HepG2 (cell line): ENCODE measurements at regions not wholly inside any gene's neighbourhood (a gene's known extent, or its start where the extent isn't known, plus 50 kb on each side); places are given as distances from the start of the nearest gene placed in this dataset.
"Not testable (repeated sequence)": the region's sequence is repeated elsewhere in the genome, so short reads cannot be mapped to it uniquely, and the experiment has no call there.

Source experiments
- ATAC-seq: fragments of 200-7000 bp; cut with Tn5 transposase; 3 replicates; pipeline ENCODE4 v1.9.1; 2020; ENCODE audit warnings: mild to moderate bottlenecking, moderate library complexity
- BruUV-seq: library from RNA; stranded (reverse); fragments of 400-500 nt; replicated peaks from 2 replicates; lab custom pipeline; 2021; lab: Mats Ljungman, UMichigan
- CTCF ChIA-PET: fragments of 300-600 bp; formaldehyde crosslinking; extraction: SDS; loops from one replicate; lab custom pipeline; 2021; ENCODE audit warnings: low total read pairs, inconsistent platforms, low intra/inter-chr PET ratio; lab: Yijun Ruan, JAX
- POLR2A ChIA-PET: fragments of 350-600 bp; sonication (Branson Sonifier 250); formaldehyde crosslinking; loops from one replicate; lab custom pipeline; 2020; ENCODE audit warnings: antibody characterized with exemption, inconsistent platforms; lab: Yijun Ruan, JAX
- DNase-seq: peaks from one replicate; pipeline ENCODE4 v3.0.0-alpha.2; 2015; ENCODE audit warnings: low spot score
- FAIRE-seq: peaks from 3 replicates; lab custom pipeline; 2011; peaks lifted over from hg19 to GRCh38; lab: Jason Lieb, UNC
- H2AFZ ChIP-seq: one replicate; pipeline ENCODE4 v1.6.1; 2011; ENCODE audit warnings: low read length, inconsistent platforms
- H3K27ac ChIP-seq: fragments of 300-600 bp; 3 replicates; pipeline ENCODE4 v1.8.0; 2011; ENCODE audit warnings: mixed run types, mild to moderate bottlenecking, mixed read lengths, low read length, inconsistent platforms; ENCODE audit not compliant: insufficient read depth; ENCODE audit errors: extremely low read length
- H3K27me3 ChIP-seq, 2 experiments: fragments of 200-600 bp in 1 of 2; 2 replicates in 1 of 2; 3 replicates in 1 of 2; pipeline versions ENCODE4 v1.6.0 to v1.8.0; 2011; ENCODE audit warnings: low read length in 2 of 2, mild to moderate bottlenecking in 2 of 2, moderate library complexity in 2 of 2, inconsistent platforms in 1 of 2; ENCODE audit not compliant: insufficient read depth in 2 of 2, control insufficient read depth in 1 of 2
- H3K36me3 ChIP-seq, 2 experiments: fragments of 200-600 bp in 1 of 2; replicated peaks in 1 of 2; 2 replicates in 1 of 2; 3 replicates in 1 of 2; pipeline versions ENCODE4 v1.5.1 to v1.8.0; 2011; ENCODE audit warnings: low read length in 2 of 2, inconsistent platforms in 1 of 2; ENCODE audit not compliant: insufficient read depth in 2 of 2, control insufficient read depth in 1 of 2
- H3K4me1 ChIP-seq: 2 replicates; pipeline ENCODE4 v1.5.1; 2012; ENCODE audit warnings: low read length, inconsistent platforms; ENCODE audit not compliant: insufficient read depth
- H3K4me2 ChIP-seq: 2 replicates; pipeline ENCODE4 v1.6.0; 2011; ENCODE audit warnings: low read depth, low read length, inconsistent platforms
- H3K4me3 ChIP-seq, 3 experiments: fragments of 200-600 bp in 1 of 3; sonication (generic), shearing (Covaris generic) in 1 of 3; replicated peaks in 1 of 3; 2 replicates each; pipeline ENCODE4 v1.5.1; 2011 to 2016; ENCODE audit warnings: low read length in 3 of 3, inconsistent platforms in 2 of 3, low read depth in 2 of 3, mild to moderate bottlenecking in 2 of 3, control low read depth in 1 of 3, mixed read lengths in 1 of 3; ENCODE audit not compliant: insufficient read depth in 1 of 3
- H3K79me2 ChIP-seq: one replicate; pipeline ENCODE4 v1.6.1; 2011; ENCODE audit warnings: low read length, inconsistent platforms; ENCODE audit not compliant: insufficient read depth
- H3K9ac ChIP-seq: 2 replicates; pipeline ENCODE4 v1.6.0; 2011; ENCODE audit warnings: mild to moderate bottlenecking, low read depth, low read length, inconsistent platforms; ENCODE audit not compliant: insufficient read depth
- H3K9me3 ChIP-seq: 2 replicates; pipeline ENCODE4 v1.5.1; 2012; ENCODE audit warnings: mild to moderate bottlenecking, low read length
- H4K20me1 ChIP-seq: 2 replicates; pipeline ENCODE4 v1.6.0; 2011; ENCODE audit warnings: inconsistent platforms, mild to moderate bottlenecking, low read length, moderate library complexity; ENCODE audit not compliant: insufficient read depth
- WGBS: methylation state at CpG from one replicate; pipeline ENCODE4 v1.1.6; 2017; ENCODE audit warnings: low lambda C conversion rate; 5-methylcytosine and 5-hydroxymethylcytosine counted together
- in situ Hi-C: cut with HindIII; loops from 2 replicates; pipeline ENCODE4 v1.10.0; 2017; ENCODE audit warnings: low pct_unique_long_range_greater_than_20kb; ENCODE audit not compliant: extremely low pct_ligation_motif_present
- intact Hi-C: fragments of 100-400 bp; cut with micrococcal nuclease; formaldehyde crosslinking; loops from one replicate; pipeline ENCODE4 v1.10.0; 2022; ENCODE audit not compliant: unreplicated experiment

DNA sequence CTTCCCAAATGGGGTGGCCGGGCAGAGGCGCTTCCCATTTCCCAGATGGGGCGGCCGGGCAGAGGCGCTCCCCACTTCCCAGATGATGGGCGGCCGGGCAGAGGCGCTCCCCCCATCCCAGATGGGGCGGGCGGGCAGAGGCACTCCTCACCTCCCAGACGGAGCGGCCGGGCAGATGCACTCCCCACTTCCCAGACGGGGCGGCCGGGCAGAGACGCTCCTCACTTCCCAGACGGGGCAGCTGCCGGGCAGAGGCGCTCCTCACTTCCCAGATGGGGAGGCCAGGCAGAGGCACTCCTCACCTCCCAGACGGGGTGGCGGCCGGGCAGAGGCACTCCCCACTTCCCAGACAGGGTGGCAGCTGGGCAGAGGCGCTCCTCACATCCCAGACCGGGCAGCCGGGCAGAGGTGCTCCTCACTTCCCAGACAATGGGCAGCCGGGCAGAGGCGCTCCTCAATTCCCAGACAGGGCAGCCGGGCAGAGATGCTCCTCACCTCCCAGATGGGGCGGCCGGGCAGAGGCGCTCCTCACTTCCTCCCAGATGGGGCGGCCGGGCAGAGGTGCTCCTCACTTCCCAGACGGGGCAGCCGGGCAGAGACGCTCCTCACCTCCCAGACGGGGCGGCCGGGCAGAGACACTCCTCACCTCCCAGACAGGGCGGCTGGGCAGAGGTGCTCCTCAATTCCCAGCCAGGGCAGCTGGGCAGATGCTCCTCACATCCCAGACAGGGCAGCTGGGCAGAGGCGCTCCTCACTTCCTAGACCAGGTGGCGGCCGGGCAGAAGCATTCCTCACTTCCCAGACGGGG lies 345.0 kb downstream of the TUBA3C start:
- H3K9ac ChIP-seq, H2AFZ ChIP-seq, H3K79me2 ChIP-seq, H3K27me3 ChIP-seq, CTCF ChIA-PET, in situ Hi-C loops, H3K4me2 ChIP-seq, H3K4me3 ChIP-seq, DNase-seq, H3K4me1 ChIP-seq, intact Hi-C loops, ATAC-seq, H3K27ac ChIP-seq, POLR2A ChIA-PET, H3K9me3 ChIP-seq, H4K20me1 ChIP-seq, BruUV-seq, FAIRE-seq, H3K36me3 ChIP-seq: not testable (repeated sequence)
- WGBS, result 84% methylated on average over 5 of the region's 45 CpGs

DNA sequence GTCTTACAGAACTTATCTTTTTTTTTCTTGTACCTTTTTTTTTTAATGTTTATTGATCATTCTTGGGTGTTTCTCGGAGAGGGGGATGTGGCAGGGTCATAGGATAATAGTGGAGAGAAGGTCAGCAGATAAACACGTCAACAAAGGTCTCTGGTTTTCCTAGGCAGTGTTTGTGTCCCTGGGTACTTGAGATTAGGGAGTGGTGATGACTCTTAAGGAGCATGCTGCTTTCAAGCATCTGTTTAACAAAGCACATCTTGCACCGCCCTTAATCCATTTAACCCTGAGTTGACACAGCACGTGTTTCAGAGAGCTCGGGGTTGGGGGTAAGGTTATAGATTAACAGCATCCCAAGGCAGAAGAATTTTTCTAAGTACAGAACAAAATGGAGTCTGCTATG lies 345.9 kb downstream of the TUBA3C start:
- BruUV-seq, H4K20me1 ChIP-seq, intact Hi-C loops, H3K4me1 ChIP-seq, H3K27ac ChIP-seq, H3K4me2 ChIP-seq, H3K9ac ChIP-seq, H3K9me3 ChIP-seq, POLR2A ChIA-PET, CTCF ChIA-PET, in situ Hi-C loops, H3K79me2 ChIP-seq, FAIRE-seq, DNase-seq, H3K27me3 ChIP-seq, ATAC-seq, H2AFZ ChIP-seq, H3K4me3 ChIP-seq, H3K36me3 ChIP-seq: not testable (repeated sequence)
- WGBS, result 10% methylated on average over 5 of the region's 5 CpGs

DNA sequence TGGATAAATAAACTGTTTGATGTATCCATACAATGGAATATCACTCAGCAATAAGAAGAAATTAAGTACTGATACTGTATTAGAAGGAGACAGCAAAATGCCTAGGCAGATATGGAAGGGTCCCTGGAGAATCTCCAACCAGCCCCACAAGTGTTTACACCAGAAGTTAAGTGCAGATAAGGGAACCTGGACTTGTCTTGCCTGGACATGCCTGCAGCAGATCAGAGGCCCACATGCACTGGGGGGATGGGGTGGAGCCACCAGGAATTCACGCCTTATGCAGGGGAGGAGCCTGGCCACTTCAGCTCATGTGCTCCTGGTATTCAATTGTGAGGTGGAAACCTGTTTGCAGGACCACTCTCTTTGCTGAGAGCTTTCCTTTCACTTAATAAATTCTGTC lies 356.9 kb downstream of the TUBA3C start:
- H4K20me1 ChIP-seq, H3K79me2 ChIP-seq, ATAC-seq, H3K4me3 ChIP-seq, CTCF ChIA-PET, H3K27me3 ChIP-seq, H3K4me2 ChIP-seq, FAIRE-seq, H3K9ac ChIP-seq, H3K27ac ChIP-seq, BruUV-seq, H3K4me1 ChIP-seq, intact Hi-C loops, H3K9me3 ChIP-seq, POLR2A ChIA-PET, H3K36me3 ChIP-seq, in situ Hi-C loops, H2AFZ ChIP-seq, DNase-seq: not testable (repeated sequence)
- WGBS, result no CpG with 5 or more reads among the region's 1 CpG

DNA sequence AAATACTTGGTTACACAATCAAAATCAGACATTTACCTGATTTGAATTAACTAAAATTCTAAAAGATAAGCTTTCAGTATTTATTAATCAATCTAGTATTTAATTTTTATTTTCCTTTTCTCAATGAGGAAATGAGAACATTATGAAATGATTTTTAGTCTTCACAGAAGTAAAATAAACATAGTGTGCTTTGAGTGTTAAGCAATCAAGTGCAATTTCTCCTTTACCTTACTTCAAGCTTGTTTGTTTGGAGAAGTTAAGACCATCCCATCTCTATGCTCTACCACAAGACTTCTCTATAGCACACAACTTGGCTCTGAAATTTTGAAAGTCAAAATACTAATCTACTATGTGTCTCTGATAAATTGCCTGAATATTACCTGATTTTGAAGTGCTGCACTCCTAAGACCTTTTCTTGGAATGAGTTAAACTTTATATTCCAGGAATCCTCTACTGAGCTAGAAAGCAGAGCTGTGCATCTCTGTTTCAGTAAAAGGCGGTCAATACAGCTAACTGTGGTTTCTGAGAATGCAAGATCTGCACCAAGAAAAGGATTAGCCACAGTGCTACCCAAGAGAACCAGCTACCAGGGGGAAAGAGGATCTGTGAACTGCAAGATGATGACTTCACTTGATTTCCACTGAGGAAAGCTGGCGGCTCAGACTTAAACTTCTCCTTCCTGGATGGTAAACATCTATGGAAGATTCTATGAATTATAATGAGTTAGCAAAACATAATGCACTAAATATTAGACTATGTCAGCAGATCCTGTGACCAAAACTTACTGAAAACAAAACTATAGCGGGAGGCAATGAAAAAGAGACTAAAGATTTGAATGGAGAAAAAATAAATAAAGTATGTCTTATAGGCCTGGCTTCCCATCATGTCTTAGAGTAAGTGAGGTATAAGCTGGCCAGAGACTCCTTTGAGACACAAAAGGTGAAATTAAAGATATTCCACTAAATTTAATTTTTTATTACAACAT lies 358.7 kb downstream of the TUBA3C start:
- H3K27me3 ChIP-seq, H3K9ac ChIP-seq, H4K20me1 ChIP-seq, CTCF ChIA-PET, intact Hi-C loops, H3K36me3 ChIP-seq, ATAC-seq, H3K27ac ChIP-seq, DNase-seq, H3K9me3 ChIP-seq, in situ Hi-C loops, POLR2A ChIA-PET, BruUV-seq, H3K4me3 ChIP-seq, H3K4me1 ChIP-seq, H3K4me2 ChIP-seq, H3K79me2 ChIP-seq, FAIRE-seq, H2AFZ ChIP-seq: not testable (repeated sequence)
- WGBS, result 23% methylated on average over 3 of the region's 3 CpGs
